ENCODE measurements at regions not wholly inside any gene's neighbourhood (a gene's known extent, or its start where the extent isn't known, plus 50 kb on each side); places are given as distances from the start of the nearest gene placed in this dataset.

DNA sequence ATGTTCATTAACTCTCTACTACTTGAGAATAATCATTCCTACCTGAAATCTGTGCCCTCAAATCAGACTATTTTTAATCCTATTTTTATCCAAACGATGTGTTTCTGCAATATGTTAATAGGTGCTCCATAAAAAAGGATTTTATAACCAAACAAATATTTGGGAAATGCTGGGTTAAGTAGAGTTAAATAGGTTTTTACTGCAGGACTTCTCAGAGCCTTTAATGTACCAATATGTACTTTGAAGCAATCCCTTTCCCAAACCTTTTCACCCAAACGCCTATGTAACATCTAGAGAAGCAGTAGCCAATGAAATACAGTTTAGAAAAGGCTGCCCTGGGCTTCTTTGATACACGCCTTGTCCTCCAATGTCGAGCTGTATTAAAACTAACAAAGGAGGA is 182.5 kb downstream of the SP3 start:
- no peak for DNase-seq

DNA sequence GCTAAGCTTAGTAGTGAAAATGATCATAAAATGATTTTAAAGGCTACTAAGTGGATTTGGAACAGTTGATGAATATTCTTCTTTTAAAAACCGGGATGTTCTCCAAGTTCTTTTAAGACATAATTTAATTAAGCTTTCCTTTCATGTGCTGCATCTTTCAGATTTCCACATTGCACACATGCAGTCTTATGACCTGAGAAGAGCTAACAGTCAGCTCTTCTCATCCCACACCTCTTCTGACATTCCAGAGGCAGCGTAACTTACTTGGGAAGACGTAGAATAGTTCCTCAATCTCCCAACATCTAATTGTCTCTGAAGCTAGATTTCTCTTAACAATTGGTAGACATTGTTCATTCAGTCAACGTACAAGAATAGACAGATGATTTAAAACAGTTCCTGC is 181.8 kb downstream of the SP3 start:
- DNase-seq, result no peak

DNA sequence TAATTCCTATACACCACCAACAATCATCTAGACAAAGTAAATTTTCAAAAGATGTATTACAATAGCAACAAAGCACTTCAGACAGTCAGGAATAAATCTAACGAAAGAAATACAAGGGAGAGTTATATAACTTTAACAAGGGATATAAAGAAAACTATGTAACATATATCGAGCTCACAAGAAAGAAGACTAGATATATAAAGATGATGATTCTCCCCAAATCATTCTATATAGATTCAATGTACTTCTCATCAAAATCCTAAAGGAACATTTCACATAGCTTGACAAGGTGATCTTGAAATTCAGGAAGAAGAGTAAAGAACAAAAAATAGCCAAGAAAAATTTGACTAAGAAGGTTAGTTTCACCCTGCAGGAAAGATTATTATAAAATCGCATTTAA is 179.4 kb downstream of the SP3 start:
- no peak for DNase-seq

DNA sequence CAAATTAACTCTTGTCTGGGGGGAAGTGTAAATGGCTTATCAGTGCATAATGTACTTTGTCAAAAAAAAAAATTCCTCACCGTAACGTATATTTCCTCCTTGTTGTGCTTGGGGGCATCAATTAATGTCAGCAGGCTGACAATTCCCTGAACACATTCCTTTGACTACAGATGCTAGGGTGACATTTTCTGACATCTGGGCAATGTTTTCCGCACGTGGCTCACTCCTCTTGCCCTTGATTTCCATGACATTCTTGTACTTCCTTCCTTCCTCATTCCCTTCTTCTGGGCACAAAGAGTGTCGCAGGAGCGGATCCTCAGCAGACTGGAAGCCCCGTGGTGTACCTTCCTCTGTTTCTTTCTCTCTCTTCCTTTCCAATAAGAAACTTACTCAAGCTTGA is 173.7 kb downstream of the SP3 start:
- no peak for DNase-seq

DNA sequence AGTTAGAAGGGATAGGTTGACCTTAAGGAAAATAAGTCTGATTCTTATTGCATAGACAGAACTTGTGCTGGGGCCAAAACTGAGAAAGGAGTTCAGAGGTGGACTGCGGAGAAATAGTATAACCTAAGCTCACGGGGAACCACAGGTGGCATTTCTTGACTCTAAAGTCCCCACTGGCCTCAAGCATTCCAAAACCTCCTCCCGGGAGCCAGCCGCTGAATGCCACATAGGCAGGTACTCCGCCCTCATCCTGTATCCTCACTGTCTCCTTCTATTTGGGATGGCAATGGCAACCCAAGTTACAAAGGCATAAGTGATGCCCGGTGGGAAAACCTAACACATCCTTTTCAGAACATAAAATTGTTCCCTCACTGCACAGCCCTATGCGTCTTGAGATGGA is 173.0 kb downstream of the SP3 start:
- DNase-seq, result no peak

DNA sequence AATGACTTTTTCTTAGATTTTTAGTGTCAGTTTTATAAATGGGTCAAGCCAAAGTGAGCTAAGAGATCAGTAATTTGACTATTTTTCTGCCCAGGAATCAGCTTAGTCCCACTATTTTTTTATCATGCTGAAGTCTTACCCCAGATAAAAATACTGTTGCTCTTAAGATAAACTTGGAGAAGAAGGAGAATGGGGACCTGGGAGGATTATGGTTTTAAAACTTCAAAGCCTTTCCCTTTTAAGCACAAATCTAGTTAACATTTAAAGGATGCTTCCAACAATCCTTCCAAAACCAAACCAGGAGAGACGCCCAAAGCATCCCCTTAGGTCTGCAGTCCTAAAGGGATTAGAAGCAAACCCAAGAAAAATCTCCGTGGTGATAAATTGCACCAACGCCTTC is 172.4 kb downstream of the SP3 start:
- no peak for DNase-seq

DNA sequence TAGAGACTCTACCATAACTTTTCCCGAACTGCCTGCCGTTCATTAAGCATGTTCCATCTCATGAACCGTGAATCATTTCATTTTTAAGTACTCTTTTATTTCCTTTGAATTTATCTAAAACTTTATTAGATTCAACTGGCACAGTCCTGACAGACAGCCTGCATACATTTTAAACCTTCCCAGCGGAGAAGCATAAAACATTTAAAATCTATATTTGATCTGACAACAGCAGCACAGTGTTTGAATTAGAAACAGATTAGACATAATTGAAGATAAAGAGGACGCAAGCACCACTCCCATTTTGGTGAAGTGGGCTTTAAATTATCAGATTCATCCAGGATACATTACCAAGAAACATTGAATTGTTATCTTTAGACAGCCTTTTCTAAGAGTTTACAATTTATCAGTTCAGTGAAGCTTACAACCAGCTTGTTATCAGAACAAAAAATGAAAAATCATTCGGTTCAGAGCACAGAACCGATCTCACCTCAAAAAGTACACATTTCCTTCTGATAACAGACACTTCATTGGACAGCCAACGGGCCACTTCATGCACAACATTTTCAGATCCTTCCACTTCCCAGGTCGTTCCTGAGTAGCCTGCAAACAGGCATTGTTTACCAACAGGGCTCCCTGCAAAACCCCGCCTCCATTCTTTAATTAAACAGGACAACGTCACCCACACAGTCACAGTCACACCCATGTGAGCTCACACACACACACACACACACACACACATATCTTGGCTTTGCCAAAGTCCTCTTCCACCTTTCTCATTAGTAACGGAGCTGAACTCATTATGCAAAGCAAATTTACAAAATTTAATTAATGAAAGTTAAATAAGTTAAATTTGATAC is 171.2 kb downstream of the SP3 start:
- no peak for DNase-seq

DNA sequence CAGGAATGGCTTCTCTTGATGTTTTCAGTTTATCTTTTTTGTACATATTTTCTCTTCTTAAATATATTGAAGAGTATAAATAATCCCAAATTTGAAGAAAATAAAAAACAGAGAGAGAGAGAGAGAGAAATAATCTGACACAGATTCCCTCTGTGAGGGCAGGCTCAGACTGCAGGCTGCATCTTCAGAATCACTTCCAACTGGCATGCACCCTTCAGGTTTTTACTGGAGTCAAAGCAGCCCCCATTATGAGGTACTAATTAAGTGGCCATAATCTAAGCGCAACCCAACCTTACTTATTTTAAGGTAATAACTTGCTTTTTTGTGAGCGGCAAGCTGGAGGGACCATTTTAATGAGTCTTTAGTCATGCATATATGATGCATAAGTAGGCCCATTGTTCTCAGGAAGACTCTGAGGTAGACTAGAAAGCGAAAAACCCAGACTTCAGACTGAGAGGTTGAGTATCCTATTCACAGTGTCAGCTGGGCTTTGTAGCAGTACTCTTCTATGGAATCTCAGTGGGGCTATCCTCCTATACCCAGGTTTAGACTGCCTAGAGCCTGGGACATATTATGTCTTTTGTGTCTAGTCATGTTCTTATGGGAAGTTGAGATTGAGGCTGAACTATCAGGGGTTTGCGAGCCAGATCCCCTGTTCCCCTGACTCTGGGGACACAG is 167.4 kb downstream of the SP3 start:
- no peak for DNase-seq

DNA sequence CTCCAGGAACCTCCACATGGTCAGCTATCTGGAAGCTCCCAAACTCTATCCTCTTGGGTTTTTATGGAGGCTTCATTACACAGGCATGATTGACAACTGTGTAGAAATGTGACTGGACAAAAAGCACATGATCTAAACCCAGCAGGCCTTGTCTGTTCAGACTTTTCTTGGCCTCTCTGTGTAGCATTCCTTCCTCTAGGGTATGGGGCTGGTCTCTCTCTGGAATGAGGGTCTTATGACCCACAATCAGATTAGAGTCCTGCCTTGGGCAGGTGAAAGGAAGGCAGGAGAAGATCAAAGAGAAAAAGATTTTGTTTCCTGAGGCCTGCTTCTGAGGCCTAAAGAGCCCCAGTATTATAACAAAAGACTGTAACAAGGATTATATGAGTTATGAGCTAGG is 162.7 kb downstream of the SP3 start:
- DNase-seq, result no peak

DNA sequence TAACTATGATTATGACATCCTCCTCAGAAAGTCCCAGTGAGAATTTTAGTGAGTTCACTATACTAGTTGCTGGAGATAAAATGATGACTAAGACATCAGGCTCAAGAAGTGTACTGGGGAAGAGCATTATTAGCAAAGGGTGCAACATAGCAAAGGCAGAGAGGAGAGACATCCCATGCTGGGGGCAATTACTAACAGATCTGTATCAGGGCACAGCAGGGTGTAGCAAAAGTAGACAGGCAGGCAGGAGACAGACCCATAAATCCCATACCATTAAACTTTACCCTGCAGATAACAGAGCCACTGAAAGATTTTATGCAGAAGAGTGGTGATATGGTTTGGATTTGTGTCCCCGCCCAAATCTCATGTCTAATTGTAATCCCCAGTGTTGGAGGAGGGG is 161.7 kb downstream of the SP3 start:
- no peak for DNase-seq

DNA sequence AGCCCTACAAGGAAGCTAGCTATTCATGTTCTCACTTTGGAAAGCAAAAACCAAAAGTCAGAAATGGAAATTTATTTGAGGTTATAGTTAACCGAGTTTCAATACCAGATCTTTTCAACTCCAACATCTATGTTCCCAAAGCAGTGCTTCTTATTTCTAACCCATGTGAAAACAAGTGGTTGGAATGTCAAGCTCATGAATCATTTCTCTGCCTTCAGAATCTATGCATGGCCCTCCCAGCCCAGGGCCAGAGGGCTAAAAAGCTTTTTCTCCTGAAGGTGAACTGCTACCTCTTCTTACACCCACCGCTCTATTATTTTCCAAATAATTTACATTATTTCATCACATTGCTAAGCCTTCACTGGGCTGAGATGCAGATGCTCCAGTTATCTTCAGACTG is 158.4 kb downstream of the SP3 start:
- DNase-seq, result no peak

DNA sequence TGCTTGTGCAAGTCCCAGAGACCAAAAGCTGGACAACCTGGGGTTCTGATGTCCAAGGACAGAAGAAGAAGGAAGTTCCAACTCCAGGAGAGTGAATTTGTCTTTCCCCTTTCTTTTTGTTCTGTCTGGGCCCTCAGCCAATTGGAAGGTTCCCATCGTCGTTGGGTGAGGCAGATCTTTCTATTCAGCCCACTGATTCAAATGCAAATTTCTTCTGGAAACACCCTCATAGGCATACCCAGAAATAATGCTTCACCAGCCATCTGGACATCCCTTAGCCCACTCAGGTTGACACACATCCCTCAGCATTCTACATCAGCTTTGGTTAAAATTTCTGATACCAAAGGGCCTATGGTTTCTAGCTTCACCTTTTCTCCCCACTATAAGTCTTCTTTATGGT is 156.5 kb downstream of the SP3 start:
- DNase-seq, result no peak

DNA sequence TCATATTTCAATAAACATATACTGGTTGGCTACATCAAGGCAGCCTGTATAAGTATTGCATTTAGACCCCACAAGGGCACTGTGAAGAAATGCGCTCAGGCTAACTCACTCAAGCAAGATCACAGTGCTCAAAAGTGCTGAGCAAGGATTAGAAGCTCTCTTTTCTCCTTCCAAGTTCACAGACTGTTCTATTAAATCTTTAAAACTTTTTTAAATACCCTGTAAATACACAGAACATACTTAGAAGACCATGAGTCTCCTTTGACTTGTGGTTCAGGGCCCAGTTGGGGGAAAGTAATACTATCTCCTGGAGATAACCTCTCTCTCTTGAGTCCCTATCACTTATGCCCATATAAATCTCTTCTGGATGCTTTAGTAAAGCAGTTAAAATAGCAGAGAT is 152.9 kb downstream of the SP3 start:
- no peak for DNase-seq

DNA sequence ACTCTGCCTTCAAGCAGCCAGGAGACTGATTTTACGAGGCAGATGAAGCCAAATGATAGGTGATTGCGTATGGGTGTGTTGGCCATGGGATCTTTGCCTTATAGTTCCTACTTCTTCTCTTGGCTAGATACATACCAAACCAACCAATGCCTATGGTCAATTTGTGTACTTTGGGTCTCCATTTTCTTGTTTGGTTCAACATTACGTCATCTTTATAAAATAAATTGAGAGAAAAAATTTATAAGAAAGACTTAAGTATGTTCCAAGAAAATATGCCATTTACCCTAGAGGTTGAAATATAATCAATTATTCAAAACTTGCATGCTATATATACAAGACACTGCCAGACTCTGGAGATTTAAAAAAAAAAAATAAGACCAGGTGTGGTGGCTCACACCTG is 150.9 kb downstream of the SP3 start:
- no peak for DNase-seq

DNA sequence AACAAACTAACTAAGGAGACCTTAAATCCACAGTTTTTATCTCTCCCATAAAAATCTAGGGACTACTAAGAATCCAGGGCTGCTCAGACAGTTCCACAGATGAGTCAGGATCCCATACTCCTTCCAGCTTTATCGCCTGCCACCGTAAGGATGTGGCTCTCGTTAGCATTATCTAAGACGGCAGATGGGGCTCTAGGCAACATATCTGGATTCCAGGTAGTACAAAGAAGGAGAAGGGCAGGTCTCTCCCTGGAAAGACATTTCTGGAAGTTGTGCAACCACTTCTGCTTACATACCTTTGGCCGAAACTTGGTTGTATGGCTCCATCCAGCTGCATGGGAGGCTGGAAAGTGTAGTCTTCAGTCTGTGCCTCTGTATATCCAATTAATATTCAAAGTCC is 149.4 kb downstream of the SP3 start:
- DNase-seq, result no peak

DNA sequence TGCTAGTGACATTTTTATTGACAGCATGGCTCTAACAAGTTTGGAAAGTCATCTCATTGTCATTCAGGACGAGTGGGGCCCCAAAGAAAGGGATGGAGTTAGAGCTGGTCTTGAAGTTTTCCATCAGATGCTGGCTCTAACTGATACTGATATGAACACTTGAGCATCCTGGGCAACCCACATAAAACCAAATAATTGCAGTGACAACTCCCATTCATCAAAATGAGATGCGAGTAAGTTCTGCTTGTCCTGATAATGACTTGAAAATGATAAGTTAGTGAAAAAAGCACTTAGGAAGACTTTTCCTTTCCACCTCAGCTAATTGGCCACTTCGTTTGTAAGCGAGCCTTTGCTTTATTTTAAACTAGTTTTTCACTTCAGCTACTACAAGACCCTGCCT is 147.6 kb downstream of the SP3 start:
- no peak for DNase-seq

DNA sequence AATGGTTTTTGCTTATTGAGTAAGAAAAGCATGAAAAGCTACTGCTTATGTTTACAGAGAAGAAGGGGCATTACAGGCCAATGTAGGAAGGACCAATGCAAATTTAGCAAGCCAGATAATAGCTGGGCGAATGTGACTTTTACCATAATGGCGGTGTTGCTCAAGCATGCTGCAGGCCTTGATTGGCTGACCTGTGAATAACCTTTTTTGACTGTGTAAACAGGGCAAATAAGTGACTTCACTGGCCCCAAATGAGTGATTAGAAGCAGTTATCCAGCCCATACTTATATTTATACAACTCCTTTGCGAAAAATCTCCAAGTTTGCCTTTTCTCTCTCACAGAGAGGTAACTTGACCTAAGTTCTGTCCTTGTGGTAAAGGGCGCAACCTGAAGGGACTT is 146.9 kb downstream of the SP3 start:
- no peak for DNase-seq

DNA sequence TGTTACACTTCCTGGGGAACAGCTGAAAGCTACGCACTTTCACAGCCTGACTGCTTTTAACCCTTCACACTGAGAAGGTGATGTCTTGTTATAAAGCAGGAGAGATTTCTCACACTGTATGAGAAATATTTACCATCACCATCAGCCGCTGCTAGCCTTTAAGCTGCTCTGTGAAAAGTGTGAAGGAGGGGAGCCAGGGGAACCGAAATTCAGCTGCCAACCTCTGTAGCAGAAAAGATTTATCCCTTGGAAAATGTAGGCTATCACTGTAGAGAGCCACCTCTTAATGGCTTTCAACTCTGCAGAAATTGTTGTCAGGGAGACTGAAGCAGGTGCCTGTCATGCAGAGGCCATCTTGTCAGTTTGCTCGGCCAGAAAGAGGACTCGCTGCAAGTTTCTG is 145.3 kb downstream of the SP3 start:
- no peak for DNase-seq

DNA sequence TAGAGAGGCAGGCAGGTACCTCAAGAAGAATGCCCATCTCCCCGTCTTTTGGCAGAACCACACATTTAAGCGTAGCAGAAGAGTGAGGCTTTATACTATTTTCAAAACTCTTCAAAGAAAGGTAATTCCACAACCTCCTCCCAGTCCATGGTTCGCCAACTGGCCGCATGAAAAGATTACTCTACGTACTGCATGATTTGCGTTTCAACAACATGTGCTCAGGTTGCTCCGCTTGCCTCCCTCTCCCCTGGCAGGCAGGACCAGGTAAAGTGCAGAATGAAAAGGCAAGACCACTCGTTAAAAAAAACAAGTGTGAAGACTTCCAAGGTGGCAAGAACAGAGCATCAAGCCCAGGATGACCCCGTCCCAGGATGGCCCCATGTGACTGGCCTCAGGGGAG is 143.7 kb downstream of the SP3 start:
- DNase-seq, result no peak

DNA sequence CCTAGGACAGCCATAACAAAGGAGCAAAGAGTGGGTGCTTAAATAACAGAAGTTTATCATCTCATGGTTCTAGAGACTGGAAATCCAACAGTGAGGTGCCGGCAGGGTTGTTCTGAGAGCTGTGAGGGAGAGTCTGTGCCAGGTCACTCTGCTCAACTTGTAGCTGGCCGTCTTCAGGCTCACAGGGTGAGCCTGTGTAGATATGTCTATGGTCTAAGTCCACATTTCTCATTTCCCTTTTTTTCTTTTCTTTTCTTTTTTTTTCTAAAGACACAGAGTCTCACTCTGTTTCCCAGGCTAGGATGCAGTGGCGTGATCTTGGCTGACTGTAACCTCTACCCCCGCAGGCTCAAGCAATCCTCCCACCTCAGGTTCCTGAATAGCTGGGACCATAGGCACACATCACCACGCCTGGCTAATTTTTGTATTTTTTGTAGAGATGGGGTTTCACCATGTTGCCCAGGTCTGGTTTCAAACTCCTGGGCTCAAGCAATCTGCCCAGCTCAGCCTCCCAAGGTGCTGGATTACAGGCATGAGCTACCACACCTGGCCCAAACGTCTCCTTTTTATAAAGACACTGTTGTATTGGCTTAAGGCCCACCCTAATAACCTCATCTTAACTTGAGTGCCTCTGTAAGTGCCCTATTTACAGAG is 142.2 kb downstream of the SP3 start:
- no peak for DNase-seq

DNA sequence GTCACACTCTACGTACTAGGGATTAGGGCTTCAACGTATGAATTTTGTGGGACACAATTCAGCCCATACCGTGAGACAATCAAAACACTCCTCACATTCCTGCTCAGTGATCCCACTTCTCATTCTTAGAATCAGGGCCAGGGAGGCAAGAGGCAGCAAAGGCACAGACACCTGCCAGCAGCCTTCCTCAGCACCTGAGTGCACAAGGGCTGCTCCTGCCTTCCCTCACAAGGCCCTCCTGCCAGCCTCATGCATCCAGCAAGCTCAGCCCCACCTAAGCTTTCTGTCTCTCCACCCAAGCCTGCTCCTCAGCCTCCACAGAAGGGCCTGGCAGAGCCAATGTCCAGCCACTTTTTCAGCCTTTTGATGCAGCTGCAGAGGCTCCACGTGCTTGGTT is 141.6 kb downstream of the SP3 start:
- DNase-seq, result no peak

DNA sequence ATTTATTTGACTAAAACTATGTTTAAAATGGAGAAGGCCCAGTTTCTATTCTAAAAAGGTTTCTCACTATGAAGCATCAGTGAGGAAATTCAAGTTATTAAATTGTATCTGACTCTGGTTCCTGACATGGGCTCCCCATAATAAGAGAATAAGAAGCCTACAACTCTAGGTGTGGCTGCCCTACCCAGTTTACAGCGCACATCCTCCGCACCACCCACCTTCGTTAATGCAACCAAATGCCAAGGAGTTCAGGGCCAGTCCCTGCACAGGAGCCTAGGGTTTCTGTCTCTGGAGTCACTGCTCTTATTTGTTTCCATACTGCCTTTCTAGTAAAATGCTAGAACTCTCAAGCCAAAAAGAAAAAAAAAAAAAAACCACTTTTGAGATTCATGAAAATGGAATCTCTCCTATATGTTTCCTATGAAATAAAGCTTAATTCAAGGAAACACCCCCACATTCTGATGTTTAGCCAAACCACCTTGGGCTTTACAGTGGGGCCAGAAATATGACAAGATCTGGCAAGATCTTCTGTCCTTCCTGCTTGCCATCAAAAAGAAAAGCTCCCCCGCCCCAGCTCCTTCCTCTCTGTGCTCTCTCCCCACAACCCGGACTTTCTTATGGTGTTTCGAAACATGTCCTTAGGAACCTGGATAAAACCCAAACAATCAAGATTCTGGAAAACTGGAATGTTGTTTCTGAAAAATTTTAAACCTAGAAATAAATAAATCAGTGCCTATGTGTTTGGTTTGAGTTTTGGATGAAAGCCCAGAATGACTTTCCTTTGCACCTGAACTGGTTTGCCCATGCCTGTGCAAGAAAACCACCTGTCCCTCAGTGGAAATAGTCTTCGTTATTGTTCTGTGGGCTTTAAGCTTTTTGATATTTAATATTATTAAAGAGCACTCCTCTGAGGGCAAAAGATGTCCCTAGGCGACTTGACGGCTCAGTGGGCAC is 136.7 kb downstream of the SP3 start:
- no peak for DNase-seq

DNA sequence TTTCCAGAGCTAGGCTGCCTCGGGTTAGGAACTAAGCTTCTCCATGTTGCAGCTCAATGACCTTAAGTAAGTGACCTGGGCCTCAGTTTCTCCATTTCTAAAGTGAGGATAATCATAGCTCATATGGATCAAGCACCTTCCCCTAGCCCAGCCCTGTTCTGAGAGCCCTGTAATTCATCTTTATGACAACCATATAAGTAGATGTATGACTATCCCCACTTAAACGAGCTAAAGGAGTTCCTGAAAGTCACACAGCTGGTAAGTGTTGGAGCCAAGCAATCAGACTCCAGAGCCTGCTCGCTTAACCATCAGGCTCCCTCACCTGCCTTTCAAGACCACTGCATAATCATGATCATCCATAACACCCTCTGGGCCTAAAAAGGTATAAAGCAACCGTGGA is 135.4 kb downstream of the SP3 start:
- DNase-seq, result no peak

Data from hindlimb muscle (tissue), 1 donor.